Thyroid gland (tissue), 4 donors: ENCODE measurements at regions not wholly inside any gene's neighbourhood (a gene's known extent, or its start where the extent isn't known, plus 50 kb on each side); places are given as distances from the start of the nearest gene placed in this dataset.

ENCODE experiments used
- CTCF ChIP-seq, 6 experiments: fragments of 200-600 bp in 3 of 6; fragments of 450-650 bp in 3 of 6; sonication (generic) in 3 of 6; IDR thresholded peaks; one replicate each; pipeline ENCODE4 v1.5.1; 2016 to 2019; ENCODE audit warnings: antibody characterized with exemption in 6 of 6, mild to moderate bottlenecking in 2 of 6, inconsistent platforms in 1 of 6, moderate library complexity in 1 of 6
- POLR2A ChIP-seq, 2 donors: fragments of 450-650 bp; IDR thresholded peaks; one replicate each; pipeline ENCODE4 v1.6.1; 2017; ENCODE audit warnings: antibody characterized with exemption in 2 of 2, mild to moderate bottlenecking in 2 of 2, moderate library complexity in 1 of 2

- TF ChIP-seq CTCF (IDR thresholded peaks at IDR 0.05) (no peak), POLR2A (IDR thresholded peaks at IDR 0.05) (no peak)
Measured at GRCh38 chr13:73190477-73190876, 131.7 kb downstream of the KLF5 start.
